ENCODE measurements at regions not wholly inside any gene's neighbourhood (a gene's known extent, or its start where the extent isn't known, plus 50 kb on each side); places are given as distances from the start of the nearest gene placed in this dataset.

GRCh38 chr3:68142441-68142840 lies 488.0 kb upstream of the SUCLG2 start:
- no peak overlapping the region for H2AFZ ChIP-seq (ENCODE audit: low read length)
- no peak for TF ChIP-seq EZH2phosphoT487 (IDR thresholded peaks at IDR 0.05; ENCODE audit: borderline replicate concordance, low read depth, low read length)
- TF ChIP-seq, protein P1, sequence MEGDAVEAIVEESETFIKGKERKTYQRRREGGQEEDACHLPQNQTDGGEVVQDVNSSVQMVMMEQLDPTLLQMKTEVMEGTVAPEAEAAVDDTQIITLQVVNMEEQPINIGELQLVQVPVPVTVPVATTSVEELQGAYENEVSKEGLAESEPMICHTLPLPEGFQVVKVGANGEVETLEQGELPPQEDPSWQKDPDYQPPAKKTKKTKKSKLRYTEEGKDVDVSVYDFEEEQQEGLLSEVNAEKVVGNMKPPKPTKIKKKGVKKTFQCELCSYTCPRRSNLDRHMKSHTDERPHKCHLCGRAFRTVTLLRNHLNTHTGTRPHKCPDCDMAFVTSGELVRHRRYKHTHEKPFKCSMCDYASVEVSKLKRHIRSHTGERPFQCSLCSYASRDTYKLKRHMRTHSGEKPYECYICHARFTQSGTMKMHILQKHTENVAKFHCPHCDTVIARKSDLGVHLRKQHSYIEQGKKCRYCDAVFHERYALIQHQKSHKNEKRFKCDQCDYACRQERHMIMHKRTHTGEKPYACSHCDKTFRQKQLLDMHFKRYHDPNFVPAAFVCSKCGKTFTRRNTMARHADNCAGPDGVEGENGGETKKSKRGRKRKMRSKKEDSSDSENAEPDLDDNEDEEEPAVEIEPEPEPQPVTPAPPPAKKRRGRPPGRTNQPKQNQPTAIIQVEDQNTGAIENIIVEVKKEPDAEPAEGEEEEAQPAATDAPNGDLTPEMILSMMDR (conservative IDR thresholded peaks at IDR 0.05; ENCODE audit: low read length): no peak
- intact Hi-C loops (cut with micrococcal nuclease; ENCODE audit: unreplicated experiment): no loop called here
- DNase-seq (ENCODE audit: low spot score): no peak
- no peaks in the 10 kb centered on the region for H3K36me3 ChIP-seq (ENCODE audit: insufficient read depth, low read length)
- BruUV-seq (replicated peaks): no TSS peak
- POLR2A ChIA-PET: interaction anchor here (0.7 kb wide), 2 partner anchors 11 to 12 kb away, joined by 3 read pairs; no protein-coding TSS in a partner anchor
- no peak overlapping the region for H3K27ac ChIP-seq (ENCODE audit: low read depth, low read length, poor library complexity, severe bottlenecking)
- H4K20me1 ChIP-seq (ENCODE audit: insufficient read depth, low read length): no peaks in the 10 kb centered on the region
- no peak overlapping the region for H3K4me2 ChIP-seq (ENCODE audit: low read length)
- no peaks in the 10 kb centered on the region for H3K4me1 ChIP-seq (ENCODE audit: insufficient read depth, low read length, poor library complexity, severe bottlenecking)
- no peaks in the 10 kb centered on the region for H3K9me3 ChIP-seq (ENCODE audit: low read length)
- CTCF ChIA-PET (ENCODE audit: unreplicated experiment): no interaction called here
- H3K79me2 ChIP-seq (ENCODE audit: insufficient read depth, low read depth, low read length): no peaks in the 10 kb centered on the region
- H3K4me3 ChIP-seq (ENCODE audit: low read depth, low read length, poor library complexity, severe bottlenecking): no peak overlapping the region
- H3K9me2 ChIP-seq (ENCODE audit: insufficient read depth, low read length): no peaks in the 10 kb centered on the region

DNA sequence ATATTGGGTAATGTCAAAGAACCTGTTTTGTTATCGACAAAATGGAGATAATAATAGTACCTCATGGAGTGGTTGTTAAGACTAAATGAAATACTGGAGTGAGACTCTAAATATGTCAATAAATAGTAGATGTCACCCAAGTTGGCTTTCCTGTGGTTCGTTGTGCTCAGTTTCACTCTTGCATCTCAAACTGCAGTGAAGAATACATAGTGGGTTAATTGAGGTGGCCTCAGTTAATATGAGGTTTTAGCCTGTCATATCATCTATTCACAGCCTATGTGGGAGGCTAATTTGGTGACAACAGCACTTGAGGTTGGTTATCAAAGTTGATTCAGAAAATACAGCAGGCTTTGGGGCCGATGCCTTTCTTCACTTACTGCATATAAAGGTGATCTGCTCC lies 485.5 kb upstream of the SUCLG2 start:
- ChIA-PET POLR2A (interaction anchor here (0.5 kb wide), 1 partner anchor 739 kb away, joined by 3 read pairs; no protein-coding TSS in a partner anchor), CTCF (ENCODE audit: unreplicated experiment) (no interaction called here)
- H3K36me3 ChIP-seq (ENCODE audit: insufficient read depth, low read length): no peaks in the 10 kb centered on the region
- H4K20me1 ChIP-seq (ENCODE audit: insufficient read depth, low read length): no peaks in the 10 kb centered on the region
- H2AFZ ChIP-seq (ENCODE audit: low read length): 0 out of 2 replicates have a peak overlapping the region, but pooled peaks have one; percentile 14
- no peaks in the 10 kb centered on the region for H3K9me3 ChIP-seq (ENCODE audit: low read length)
- intact Hi-C loops (cut with micrococcal nuclease; ENCODE audit: unreplicated experiment): no loop called here
- H3K9me2 ChIP-seq (ENCODE audit: insufficient read depth, low read length): no peaks in the 10 kb centered on the region
- H3K4me3 ChIP-seq (ENCODE audit: low read depth, low read length, poor library complexity, severe bottlenecking): no peak overlapping the region
- no peaks in the 10 kb centered on the region for H3K79me2 ChIP-seq (ENCODE audit: insufficient read depth, low read depth, low read length)
- no peak overlapping the region for H3K27ac ChIP-seq (ENCODE audit: low read depth, low read length, poor library complexity, severe bottlenecking)
- TF ChIP-seq, protein P1 (conservative IDR thresholded peaks at IDR 0.05; ENCODE audit: low read length): no peak
- TF ChIP-seq EZH2phosphoT487 (IDR thresholded peaks at IDR 0.05; ENCODE audit: borderline replicate concordance, low read depth, low read length): no peak
- no TSS peak for BruUV-seq (replicated peaks)
- no peak for DNase-seq (ENCODE audit: low spot score)
- H3K4me1 ChIP-seq (ENCODE audit: insufficient read depth, low read length, poor library complexity, severe bottlenecking): no peaks in the 10 kb centered on the region
- H3K4me2 ChIP-seq (ENCODE audit: low read length): no peak overlapping the region

GRCh38 chr3:68136411-68136810 lies 482.0 kb upstream of the SUCLG2 start:
- TF ChIP-seq, protein P1 (conservative IDR thresholded peaks at IDR 0.05; ENCODE audit: low read length): no peak
- no peak for TF ChIP-seq EZH2phosphoT487 (IDR thresholded peaks at IDR 0.05; ENCODE audit: borderline replicate concordance, low read depth, low read length)
- Histone ChIP-seq H3K27ac (ENCODE audit: low read depth, low read length, poor library complexity, severe bottlenecking) (no peak overlapping the region), H4K20me1 (ENCODE audit: insufficient read depth, low read length) (no peaks in the 10 kb centered on the region), H3K4me1 (ENCODE audit: insufficient read depth, low read length, poor library complexity, severe bottlenecking) (no peaks in the 10 kb centered on the region), H3K9me3 (ENCODE audit: low read length) (no peaks in the 10 kb centered on the region), H3K79me2 (ENCODE audit: insufficient read depth, low read depth, low read length) (no peaks in the 10 kb centered on the region), H3K9me2 (ENCODE audit: insufficient read depth, low read length) (no peaks in the 10 kb centered on the region), H3K4me3 (ENCODE audit: low read depth, low read length, poor library complexity, severe bottlenecking) (no peak overlapping the region), H3K4me2 (ENCODE audit: low read length) (no peak overlapping the region), H3K36me3 (ENCODE audit: insufficient read depth, low read length) (no peaks in the 10 kb centered on the region), H2AFZ (ENCODE audit: low read length) (no peak overlapping the region)
- BruUV-seq (replicated peaks): no TSS peak
- DNase-seq (ENCODE audit: low spot score): no peak
- CTCF ChIA-PET (ENCODE audit: unreplicated experiment): no interaction called here
- POLR2A ChIA-PET: no interaction called here
- intact Hi-C loops (cut with micrococcal nuclease; ENCODE audit: unreplicated experiment): no loop called here
